OCI-LY1 (cell line): ENCODE measurements at regions not wholly inside any gene's neighbourhood (a gene's known extent, or its start where the extent isn't known, plus 50 kb on each side); places are given as distances from the start of the nearest gene placed in this dataset.

Source experiments
- H2AFZ ChIP-seq: fragments of 200-600 bp; sonication (generic), shearing (Covaris generic); 2 replicates; pipeline ENCODE4 v1.6.0; 2014; ENCODE audit warnings: antibody characterized with exemption, mild to moderate bottlenecking, low read length
- H3F3A ChIP-seq: fragments of 200-600 bp; sonication (generic), shearing (Covaris generic); 2 replicates; pipeline ENCODE4 v1.6.0; 2014; ENCODE audit warnings: mild to moderate bottlenecking, antibody characterized with exemption, low read length, moderate library complexity; ENCODE audit not compliant: insufficient read depth
- H3K27ac ChIP-seq: fragments of 200-600 bp; sonication (generic); 2 replicates; pipeline ENCODE4 v1.5.1; 2014; ENCODE audit warnings: low read length, mixed run types, mild to moderate bottlenecking, low read depth; ENCODE audit not compliant: poor library complexity, severe bottlenecking
- H3K27me3 ChIP-seq: fragments of 200-600 bp; sonication (generic); 2 replicates; pipeline ENCODE4 v1.6.0; 2014; ENCODE audit warnings: antibody characterized with exemption, mild to moderate bottlenecking, low read length, moderate library complexity; ENCODE audit not compliant: insufficient read depth
- H3K36me3 ChIP-seq: fragments of 200-600 bp; sonication (generic); 2 replicates; pipeline ENCODE4 v1.6.1; 2014; ENCODE audit warnings: mild to moderate bottlenecking, antibody characterized with exemption, low read length, moderate library complexity, mixed read lengths; ENCODE audit not compliant: insufficient read depth
- H3K4me1 ChIP-seq: fragments of 200-600 bp; sonication (generic); 2 replicates; pipeline ENCODE4 v1.5.1; 2014; ENCODE audit warnings: mild to moderate bottlenecking, low read length, moderate library complexity; ENCODE audit not compliant: insufficient read depth, severe bottlenecking
- H3K4me2 ChIP-seq: fragments of 200-600 bp; sonication (generic), shearing (Covaris generic); 2 replicates; pipeline ENCODE4 v1.6.1; 2014; ENCODE audit warnings: low read length
- H3K4me3 ChIP-seq: fragments of 200-600 bp; sonication (generic); 2 replicates; pipeline ENCODE4 v1.5.1; 2014; ENCODE audit warnings: low read length, low read depth, mild to moderate bottlenecking, mixed read lengths; ENCODE audit not compliant: poor library complexity, severe bottlenecking
- H3K79me2 ChIP-seq: fragments of 200-600 bp; shearing (Covaris generic); 2 replicates; pipeline ENCODE4 v1.6.1; 2016; ENCODE audit warnings: mixed run types, low read length, mixed read lengths; ENCODE audit not compliant: insufficient read depth
- H3K9ac ChIP-seq: fragments of 200-600 bp; sonication (generic), shearing (Covaris generic); 2 replicates; pipeline ENCODE4 v1.6.1; 2014; ENCODE audit warnings: mild to moderate bottlenecking, low read length, mixed read lengths
- H3K9me2 ChIP-seq: fragments of 200-600 bp; sonication (generic), shearing (Covaris generic); 2 replicates; pipeline ENCODE4 v1.6.1; 2014; ENCODE audit warnings: low read depth, mild to moderate bottlenecking, low read length, mixed read lengths
- H3K9me3 ChIP-seq: fragments of 200-600 bp; shearing (Covaris generic); 2 replicates; pipeline ENCODE4 v1.6.1; 2014; ENCODE audit warnings: low read length, mixed read lengths
- H4K20me1 ChIP-seq: fragments of 200-600 bp; sonication (generic), shearing (Covaris generic); 2 replicates; pipeline ENCODE4 v1.6.0; 2016; ENCODE audit warnings: mild to moderate bottlenecking, low read length; ENCODE audit not compliant: insufficient read depth
- CTCF ChIP-seq: fragments of 200-600 bp; sonication (generic), shearing (Covaris generic); IDR thresholded peaks from 2 replicates; pipeline ENCODE4 v1.5.1; 2017; ENCODE audit warnings: mild to moderate bottlenecking, antibody characterized with exemption, low read length, moderate library complexity, mixed read lengths
- EZH2 ChIP-seq: fragments of 200-600 bp; sonication (generic), shearing (Covaris generic); IDR thresholded peaks from 2 replicates; pipeline ENCODE4 v1.8.0; 2017; ENCODE audit warnings: borderline replicate concordance, mixed run types, mild to moderate bottlenecking, antibody characterized with exemption, low read length, moderate library complexity, mixed read lengths

DNA sequence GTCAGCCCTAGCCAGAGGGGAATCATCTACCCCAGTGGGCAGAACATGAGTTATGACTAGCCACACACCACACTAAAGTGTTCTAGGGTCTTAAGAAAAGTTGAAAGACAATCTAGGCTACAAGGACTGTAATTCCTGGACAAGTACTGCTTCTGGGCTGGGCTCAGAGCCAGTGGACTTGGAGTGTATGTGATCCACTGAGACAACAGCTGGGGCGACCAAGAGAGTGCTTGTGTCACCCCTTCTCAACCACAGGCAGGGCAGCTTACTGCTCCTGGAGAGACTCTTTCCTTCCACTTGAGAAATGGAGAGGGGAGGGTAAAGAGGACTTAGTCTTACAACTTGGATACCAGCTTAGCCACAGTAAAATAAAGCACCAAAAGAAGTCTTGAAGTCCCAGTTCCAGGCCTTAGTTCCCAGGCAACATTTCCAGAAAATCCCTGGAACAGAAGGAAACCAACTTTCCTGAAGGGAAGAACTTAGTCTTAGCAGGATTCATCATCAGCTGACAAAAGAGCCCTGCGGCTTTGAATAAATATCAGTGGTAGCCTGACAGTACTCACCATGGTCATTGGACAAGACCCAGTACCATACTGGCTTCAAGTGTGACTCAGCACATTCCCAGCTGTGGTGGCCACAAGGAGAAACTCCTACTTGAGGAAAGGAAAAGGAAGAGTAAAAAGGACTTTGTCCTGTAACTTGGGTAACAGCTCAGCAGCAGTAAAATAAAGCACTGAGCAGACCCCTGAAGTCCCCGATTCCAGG lies 355.1 kb upstream of the ADGRB3 start:
- H3K27me3 ChIP-seq, result no peaks in the 10 kb centered on the region
- no peak overlapping the region for H3K4me3 ChIP-seq
- TF ChIP-seq CTCF (no peak), EZH2 (no peak)
- no peaks in the 10 kb centered on the region for H3F3A ChIP-seq
- H3K4me2 ChIP-seq, result no peak overlapping the region
- no peaks in the 10 kb centered on the region for H3K9me2 ChIP-seq
- H3K9ac ChIP-seq, result no peak overlapping the region
- H3K9me3 ChIP-seq, result no peaks in the 10 kb centered on the region
- H3K4me1 ChIP-seq, result no peaks in the 10 kb centered on the region
- H4K20me1 ChIP-seq, result no peaks in the 10 kb centered on the region
- no peak overlapping the region for H2AFZ ChIP-seq
- no peak overlapping the region for H3K27ac ChIP-seq
- H3K36me3 ChIP-seq, result no peaks in the 10 kb centered on the region
- no peaks in the 10 kb centered on the region for H3K79me2 ChIP-seq

- H3K9me3 ChIP-seq, result no peaks in the 10 kb centered on the region
These were observed 361.8 kb upstream of the ADGRB3 start for GRCh38 chr6:68273297-68273696.

GRCh38 chr6:68256391-68256790 lies 378.7 kb upstream of the ADGRB3 start:
- no peak overlapping the region for H3K4me2 ChIP-seq
- H3K4me1 ChIP-seq, result no peaks in the 10 kb centered on the region
- H3K9me3 ChIP-seq, result 0 out of 2 replicates have a peak, but pooled peaks cover 6% of the 10 kb centered on the region
- H3K9me2 ChIP-seq, result no peaks in the 10 kb centered on the region
- H2AFZ ChIP-seq, result no peak overlapping the region
- no peaks in the 10 kb centered on the region for H4K20me1 ChIP-seq
- no peaks in the 10 kb centered on the region for H3K79me2 ChIP-seq
- H3K36me3 ChIP-seq, result no peaks in the 10 kb centered on the region
- H3K9ac ChIP-seq, result no peak overlapping the region
- H3K27me3 ChIP-seq, result no peaks in the 10 kb centered on the region
- H3K27ac ChIP-seq, result no peak overlapping the region
- H3K4me3 ChIP-seq, result no peak overlapping the region
- no peaks in the 10 kb centered on the region for H3F3A ChIP-seq
- TF ChIP-seq EZH2 (no peak), CTCF (no peak)

More at GRCh38 chr6:68273297-68273696, 361.8 kb upstream of the ADGRB3 start:
- Histone ChIP-seq H3K4me1 (no peaks in the 10 kb centered on the region), H4K20me1 (no peaks in the 10 kb centered on the region), H3K4me2 (no peak overlapping the region), H3K79me2 (no peaks in the 10 kb centered on the region), H3K9ac (no peak overlapping the region), H3K27ac (no peak overlapping the region), H2AFZ (no peak overlapping the region), H3F3A (no peaks in the 10 kb centered on the region), H3K27me3 (no peaks in the 10 kb centered on the region), H3K36me3 (no peaks in the 10 kb centered on the region), H3K4me3 (no peak overlapping the region), H3K9me2 (no peaks in the 10 kb centered on the region)
- TF ChIP-seq EZH2, result no peak
- no peak for TF ChIP-seq CTCF
